Eye (tissue), 1 donor: ENCODE measurements at regions not wholly inside any gene's neighbourhood (a gene's known extent, or its start where the extent isn't known, plus 50 kb on each side); places are given as distances from the start of the nearest gene placed in this dataset.

Source experiments
- DNase-seq: peaks from one replicate; pipeline ENCODE4 v3.0.0-alpha.2; 2015

- DNase-seq, result no peak
These were observed 147.9 kb downstream of the IMPG2 start for GRCh38 chr3:101172516-101172915.

GRCh38 chr3:101171681-101172191, 148.6 kb downstream of the IMPG2 start:
- DNase-seq, result no peak

DNA sequence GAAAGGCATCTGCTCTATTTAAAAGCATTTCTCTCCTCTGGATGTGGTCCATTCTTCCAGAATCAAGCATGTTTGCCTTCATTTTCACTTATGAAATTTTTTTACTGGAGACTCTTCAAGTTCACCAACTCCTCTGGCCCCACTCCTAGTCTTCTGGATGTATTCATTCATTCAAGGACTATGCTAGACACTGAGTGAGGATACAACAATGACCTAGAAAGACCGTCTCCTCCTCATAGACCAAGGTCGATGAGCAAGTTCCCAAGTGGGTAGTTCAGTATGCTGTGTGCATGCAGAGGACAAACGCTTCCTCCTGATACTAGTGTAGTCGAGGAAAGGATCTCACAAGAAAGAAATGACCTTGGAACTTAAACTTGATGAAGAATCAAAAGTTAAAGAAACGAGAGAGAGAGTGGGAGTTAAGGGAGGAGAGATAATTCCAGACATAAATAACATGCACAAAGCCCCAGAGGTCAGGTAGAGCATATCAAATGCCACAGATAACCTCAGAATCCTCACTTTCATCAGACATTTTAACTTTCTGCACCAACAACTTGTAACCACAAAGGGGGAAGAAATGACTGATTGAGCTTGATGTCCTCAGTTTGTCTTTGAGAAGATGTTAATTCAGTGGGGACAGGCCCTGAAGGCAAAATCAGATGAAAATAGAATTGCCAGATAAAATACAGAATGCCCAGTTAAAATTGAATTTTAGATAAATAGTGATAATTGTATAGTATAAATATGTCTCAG, 149.4 kb downstream of the IMPG2 start:
- DNase-seq, result no peak

DNA sequence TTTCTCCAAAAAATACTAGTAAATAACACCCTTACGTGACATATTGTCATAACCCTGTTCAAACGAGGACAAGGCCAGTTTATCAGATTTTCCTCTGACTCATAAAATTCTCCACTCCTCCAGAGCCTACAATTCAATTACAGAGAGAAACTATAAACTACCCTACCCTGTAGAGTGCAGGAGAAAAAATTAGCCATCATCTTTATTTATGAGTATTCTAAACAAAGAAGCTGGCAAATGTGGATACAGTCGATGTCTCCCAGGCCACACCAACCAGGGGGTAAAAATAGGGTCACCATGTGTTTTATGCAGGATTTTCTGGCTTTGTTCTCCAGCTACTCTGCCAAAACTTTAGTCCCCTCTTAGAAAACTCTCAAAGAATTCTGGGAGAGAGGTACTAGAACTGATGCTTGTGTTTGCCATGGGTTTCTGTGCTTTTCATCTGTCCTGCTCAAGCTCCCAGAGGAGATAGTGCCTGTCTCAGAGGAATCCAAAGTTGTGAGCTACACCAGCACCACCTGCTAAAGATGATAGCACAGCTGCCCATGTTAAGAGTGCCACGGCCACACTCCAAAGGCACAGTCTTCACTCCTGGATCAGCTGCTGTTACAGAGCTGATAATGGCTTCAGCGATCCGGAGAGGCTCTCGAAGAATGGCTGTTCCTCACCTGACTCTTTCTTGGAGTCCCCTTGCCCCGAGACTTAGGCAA, 150.2 kb downstream of the IMPG2 start:
- DNase-seq, result no peak

DNA sequence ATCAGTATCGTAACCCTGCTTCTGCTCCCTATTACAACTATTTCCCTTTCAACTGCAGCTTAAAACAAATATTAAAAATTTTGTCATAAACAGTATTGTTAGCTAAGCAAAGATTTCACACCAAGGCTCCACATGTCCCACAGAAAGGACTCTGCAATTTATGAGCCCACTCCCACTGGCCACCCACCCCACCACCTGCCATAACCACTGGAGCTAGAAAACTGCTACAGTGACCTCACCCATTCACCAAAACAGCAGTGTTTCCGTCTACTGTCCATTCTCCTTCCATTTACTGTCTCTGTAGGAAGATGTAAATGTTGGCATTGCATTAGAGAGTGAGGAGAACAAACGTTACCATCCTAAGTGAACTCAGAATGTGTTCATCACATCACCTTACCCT, 150.9 kb downstream of the IMPG2 start:
- DNase-seq, result no peak

- DNase-seq, result no peak
These were observed 153.0 kb downstream of the IMPG2 start for GRCh38 chr3:101167376-101167775.

DNA sequence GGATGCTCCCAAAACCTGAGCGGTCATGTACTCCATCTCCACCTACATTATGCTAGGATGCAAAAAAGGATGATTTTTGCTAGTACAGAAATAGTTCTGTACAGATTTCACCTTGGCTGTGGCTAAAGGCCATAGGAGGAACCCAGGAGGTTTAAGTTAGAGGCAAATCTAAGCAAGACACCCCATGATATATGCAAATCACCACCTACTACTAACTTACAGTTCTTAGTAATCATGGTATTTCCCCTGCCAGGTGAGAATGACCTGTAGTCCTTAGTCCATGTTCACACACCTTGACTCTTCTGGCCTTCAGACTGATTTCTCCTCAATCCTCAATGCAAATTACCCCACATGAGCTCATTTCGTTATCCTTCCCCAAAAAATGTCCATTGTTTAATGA, 154.2 kb downstream of the IMPG2 start:
- no peak for DNase-seq

DNA sequence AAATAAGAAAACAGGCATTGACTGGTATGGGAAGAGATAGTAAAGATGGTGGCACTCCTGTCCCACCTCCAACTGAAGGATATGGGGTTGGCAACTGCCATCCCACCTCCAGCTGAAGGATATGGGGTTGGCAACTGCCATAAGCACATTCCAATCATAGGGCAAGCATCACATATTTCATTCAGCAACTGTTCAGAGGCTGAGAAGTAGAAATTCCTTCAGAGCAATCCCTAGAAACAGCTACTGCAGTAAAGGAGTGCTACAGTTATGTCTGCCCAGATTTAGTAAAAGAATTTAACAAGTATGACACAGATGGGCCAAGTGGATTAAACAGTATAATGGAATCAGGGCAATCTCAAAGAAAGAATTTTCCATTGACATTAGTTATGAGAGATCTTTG, 156.8 kb downstream of the IMPG2 start:
- no peak for DNase-seq

DNA sequence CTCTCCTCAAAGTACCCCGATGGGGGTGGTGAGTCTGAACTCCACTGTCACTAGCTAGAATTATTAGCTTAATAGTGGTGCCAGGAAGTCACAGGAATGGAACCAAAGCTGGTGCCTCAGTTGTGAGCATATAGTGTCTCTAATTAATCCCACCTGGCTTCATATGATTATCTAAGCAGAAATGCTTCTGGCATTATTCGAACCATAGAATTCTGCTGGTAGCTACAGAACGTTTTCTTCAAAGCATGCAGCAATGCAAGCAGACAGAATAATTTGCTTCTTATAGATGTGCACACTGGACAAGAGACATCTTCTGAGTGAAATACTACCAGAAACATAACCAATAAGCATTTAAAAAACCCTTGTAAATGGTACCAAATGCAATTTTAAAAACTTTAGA, 160.9 kb downstream of the IMPG2 start:
- no peak for DNase-seq

DNA sequence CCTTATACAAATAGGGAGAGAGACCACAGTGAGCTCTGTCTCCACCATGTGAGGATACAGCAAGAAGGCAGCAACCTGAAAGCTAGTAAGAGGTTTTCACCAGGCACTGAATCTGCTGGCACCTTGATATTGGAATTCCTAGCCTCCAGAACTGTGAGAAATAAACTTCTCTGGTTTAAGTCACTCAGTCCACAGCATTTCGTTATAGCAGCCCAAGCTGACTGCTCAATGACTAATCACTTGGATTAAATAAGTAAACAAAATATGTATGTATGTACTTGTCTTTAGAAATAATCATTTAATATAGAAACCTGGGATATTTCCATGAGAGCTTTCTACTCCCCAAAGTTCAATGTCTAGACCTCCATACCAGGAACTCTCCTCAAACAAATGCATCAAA, 162.0 kb downstream of the IMPG2 start:
- no peak for DNase-seq

GRCh38 chr3:101156787-101157345, 163.5 kb downstream of the IMPG2 start:
- no peak for DNase-seq

DNA sequence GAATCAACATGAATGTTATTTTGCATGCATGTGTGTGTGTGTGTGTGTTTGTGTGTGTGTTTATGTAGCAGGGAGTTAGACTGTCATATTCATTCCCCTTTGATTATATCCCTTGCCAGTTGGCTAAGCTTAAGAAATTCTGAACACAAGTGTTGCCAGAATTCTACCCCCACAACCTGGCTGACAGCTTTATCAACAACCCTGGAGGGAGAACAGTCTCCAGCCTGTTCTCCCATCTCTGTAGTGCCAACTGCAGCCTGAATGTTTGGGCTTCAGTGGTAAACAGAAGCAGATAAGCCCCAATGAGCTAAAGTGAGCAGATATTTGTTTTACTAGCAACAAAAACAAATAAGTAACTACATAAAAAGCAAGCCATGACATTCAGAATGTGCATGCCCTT, 162.6 kb upstream of the ABI3BP start:
- peak; percentile 31 for DNase-seq

- no peak for DNase-seq
These were observed 161.2 kb upstream of the ABI3BP start for GRCh38 chr3:101154401-101154800.

DNA sequence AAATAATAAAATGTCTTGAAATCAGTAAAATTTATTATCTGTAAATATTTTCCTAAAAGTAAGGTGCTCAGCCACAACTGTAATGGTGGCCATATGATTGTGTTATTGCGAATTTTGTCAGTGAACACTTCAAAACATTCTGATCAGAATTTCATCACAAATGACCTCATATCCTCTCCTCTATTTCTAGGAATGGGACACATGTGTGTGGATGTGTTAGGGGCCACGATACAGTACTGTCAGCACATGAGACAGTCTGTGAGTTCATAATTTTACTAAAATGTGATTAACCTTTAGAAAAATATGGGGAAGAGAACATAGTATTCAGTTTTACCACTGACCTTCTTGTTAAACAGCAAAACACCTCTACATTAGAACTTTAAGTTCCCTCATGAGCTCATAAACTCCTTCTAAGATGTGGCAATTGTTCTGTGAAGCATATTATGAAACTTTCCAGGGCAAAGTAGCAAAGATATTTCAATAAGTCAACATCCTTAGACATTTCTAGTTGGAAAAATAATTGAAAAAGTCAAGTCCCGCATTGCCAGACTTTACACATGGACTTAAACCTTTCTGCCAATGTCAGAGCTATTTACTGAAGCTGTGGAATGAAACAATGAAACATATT, 158.2 kb upstream of the ABI3BP start:
- no peak for DNase-seq

DNA sequence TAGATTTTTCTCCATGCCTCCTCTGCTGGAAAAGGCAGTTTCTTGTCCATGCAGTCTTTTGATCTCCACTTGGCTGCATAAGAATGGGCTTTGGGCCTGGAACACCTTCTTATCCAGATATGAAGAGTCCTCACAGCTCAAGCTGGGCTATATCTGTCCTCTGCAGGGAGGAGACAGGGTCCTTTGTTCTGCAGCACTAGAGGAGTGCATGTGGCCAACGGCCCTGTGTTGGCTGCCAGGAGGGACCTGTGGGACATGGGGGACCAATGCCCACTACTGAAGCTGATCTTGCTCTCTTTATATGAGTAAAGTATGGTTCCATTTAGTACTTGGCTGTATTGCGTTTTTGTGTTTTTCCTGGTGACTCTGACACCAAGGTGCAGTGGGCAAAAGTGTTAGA, 157.3 kb upstream of the ABI3BP start:
- DNase-seq, result no peak

- DNase-seq, result no peak
These were observed 156.5 kb upstream of the ABI3BP start for GRCh38 chr3:101149707-101150106.

DNA sequence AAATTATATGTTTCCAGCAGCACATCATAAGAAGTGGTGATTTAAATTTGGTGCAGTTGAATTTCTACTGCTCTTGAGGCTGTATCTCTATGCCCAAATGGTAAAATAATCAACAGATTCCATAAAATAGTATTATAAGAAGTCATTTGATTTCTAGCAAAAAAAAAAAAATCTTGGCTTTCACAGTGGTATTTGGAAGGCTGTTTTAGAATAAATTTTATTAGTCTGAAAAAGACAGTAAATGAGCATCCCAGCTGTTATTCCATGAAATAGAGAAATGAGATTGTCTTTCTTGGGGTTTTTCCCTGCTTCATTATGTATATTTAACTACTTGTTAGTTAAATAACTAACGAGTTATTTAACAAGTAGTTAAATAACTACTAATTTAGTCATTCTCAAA, 156.0 kb upstream of the ABI3BP start:
- DNase-seq, result no peak

GRCh38 chr3:101148001-101148400, 154.8 kb upstream of the ABI3BP start:
- DNase-seq, result no peak

DNA sequence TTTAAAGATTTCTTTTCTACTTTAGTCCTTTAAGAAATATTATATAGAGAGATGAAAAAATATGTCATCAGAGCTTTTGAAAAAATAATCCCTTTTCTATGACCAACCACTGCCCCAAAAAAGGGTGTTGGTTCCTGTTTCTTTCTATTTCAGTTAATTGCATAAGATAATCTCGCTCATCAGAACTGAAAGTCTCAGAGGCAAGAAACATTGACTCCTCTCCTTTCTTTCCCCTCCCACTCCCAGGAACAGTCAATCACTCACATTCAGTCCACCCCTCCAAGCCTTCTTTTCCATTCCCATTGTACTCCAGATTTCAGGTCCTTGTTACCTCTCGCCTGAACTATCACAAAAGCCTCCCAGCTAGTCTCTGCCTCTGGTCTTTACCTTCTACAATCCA, 153.7 kb upstream of the ABI3BP start:
- no peak for DNase-seq

GRCh38 chr3:101144105-101144504, 150.9 kb upstream of the ABI3BP start:
- DNase-seq, result no peak

- no peak for DNase-seq
These were observed 149.8 kb upstream of the ABI3BP start for GRCh38 chr3:101143012-101143411.

DNA sequence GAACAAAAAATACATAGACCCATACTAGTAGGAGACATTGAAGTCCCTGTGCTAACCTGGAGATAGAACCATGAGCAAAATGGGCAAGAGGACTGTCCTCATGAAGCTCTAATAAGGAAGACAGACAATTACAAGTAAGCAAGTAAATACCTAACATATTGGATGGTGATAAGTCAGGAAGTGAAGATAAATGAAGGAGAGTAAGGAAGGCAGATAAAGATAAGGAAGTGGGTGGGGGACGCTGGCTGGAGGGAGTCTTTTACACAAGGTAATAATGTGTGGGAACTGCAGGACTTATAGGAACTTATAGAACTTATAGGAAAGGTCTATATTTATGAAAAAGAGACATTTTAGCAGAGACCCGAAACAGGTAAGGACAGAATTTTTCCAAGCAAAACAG, 148.9 kb upstream of the ABI3BP start:
- DNase-seq, result no peak

DNA sequence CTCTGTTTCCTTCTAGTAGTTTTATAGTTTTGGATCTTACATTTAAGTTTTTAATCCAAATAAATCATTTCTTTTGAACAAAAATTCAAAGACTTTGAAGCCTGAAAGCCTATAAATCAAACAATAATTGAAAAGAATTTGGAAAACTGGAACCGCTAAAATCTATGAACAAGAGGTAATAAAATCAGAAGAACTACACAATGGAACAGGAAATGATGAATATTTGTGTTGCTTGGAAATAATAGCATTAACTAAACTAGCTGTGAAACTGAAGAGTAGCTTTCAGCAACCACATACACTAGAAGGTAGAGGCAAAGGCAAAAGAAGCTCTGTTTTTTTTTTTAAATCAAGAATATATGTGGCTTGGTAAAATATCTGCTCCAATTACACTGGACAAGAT, 147.9 kb upstream of the ABI3BP start:
- no peak for DNase-seq

DNA sequence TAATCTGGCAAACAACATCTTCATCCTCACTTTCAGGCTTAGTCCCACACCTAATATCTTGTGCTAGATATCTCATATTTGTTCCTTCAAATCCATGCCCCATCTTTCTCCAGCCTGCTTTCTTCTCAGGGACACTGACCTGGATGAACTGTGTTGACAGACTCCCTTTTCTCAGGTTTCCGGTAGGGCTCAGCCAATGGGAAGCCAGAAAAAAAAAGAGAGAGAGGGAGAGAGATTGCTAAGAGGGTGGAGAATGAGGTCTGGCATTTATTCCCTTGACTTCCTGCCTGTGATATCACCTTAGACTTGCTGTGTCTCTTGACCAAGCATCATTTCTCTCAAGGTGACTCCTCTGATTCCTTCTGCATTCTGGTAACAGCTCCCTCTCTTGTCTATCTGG, 145.6 kb upstream of the ABI3BP start:
- DNase-seq, result no peak
